ENCODE measurements at regions not wholly inside any gene's neighbourhood (a gene's known extent, or its start where the extent isn't known, plus 50 kb on each side); places are given as distances from the start of the nearest gene placed in this dataset.
"Not testable (repeated sequence)": the region's sequence is repeated elsewhere in the genome, so short reads cannot be mapped to it uniquely, and the experiment has no call there.

DNA sequence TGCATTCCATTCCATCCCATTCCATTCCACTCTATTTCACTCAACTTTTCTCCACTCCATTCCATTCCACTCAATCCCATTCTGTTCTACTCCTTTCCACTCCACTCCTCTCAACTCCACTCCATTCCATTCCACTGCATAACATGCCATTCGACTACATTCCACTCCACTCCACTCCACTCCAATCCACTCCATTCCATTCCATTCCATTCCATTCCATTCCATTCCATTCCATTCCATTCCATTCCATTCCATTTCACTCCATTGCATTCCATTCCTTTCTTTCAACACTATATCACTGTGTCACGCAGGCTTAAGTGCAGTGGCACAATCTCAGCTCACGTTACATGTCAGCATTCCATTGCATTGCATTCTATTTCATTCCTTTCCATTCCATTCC lies 1430.4 kb downstream of the TSPY10 start:
- H3K27ac Mint-ChIP-seq, H3K4me1 Mint-ChIP-seq, H3K27me3 Mint-ChIP-seq, H3K36me3 Mint-ChIP-seq, DNase-seq, CTCF ChIA-PET, H3K4me3 Mint-ChIP-seq: not testable (repeated sequence)
- H3K9me3 Mint-ChIP-seq, result peaks cover 82% of the 10 kb centered on the region

DNA sequence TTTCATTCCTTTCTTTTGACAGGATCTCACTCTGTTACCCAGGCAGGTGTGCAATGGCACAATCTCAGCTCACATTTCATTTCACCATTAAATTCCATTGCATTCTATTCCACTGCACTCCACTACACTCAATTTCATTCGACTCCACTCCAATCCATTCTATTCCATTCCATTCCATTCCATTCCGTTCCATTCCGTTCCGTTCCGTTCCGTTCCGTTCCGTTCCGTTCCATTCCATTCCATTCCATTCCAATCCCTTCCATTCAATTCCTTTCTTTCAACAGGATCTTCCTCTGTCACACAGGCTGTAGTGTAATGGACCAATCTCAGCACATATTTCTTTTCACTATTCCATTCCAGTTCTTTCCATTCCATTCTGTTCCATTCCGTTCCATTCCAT lies 1445.7 kb downstream of the TSPY10 start:
- H3K4me3 Mint-ChIP-seq, result no peak overlapping the region

DNA sequence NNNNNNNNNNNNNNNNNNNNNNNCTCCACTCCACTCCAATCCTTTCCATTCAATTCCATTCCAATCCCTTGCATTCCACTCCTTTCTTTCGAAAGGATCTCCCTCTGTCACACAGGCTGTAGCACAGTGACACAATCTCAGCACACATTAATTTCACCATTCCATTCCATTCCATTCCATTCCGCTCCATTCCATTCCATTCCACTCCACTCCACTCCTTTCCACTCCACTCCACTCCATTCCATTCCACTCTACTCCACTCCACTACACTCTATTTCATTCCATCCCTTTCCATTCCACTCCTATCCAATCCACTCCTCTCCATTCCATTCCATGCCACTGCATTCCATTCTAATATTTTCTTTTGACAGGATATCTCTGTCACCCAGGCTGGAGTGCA lies 1459.0 kb downstream of the TSPY10 start:
- CTCF ChIA-PET, result no interaction called here
- peaks cover 99% of the 10 kb centered on the region for H3K9me3 Mint-ChIP-seq
- no peak for DNase-seq
- no peak overlapping the region for H3K27ac Mint-ChIP-seq
- no peak overlapping the region for H3K4me3 Mint-ChIP-seq
- H3K36me3 Mint-ChIP-seq, result peaks cover 5% of the 10 kb centered on the region
- no peaks in the 10 kb centered on the region for H3K4me1 Mint-ChIP-seq
- H3K27me3 Mint-ChIP-seq, result no peaks in the 10 kb centered on the region

More for the DNA sequence above, 1445.7 kb downstream of the TSPY10 start:
- H3K9me3 Mint-ChIP-seq, result peaks cover 93% of the 10 kb centered on the region
- H3K27me3 Mint-ChIP-seq, result no peaks in the 10 kb centered on the region
- H3K4me1 Mint-ChIP-seq, result no peaks in the 10 kb centered on the region
- DNase-seq, result no peak
- no peak overlapping the region for H3K27ac Mint-ChIP-seq
- CTCF ChIA-PET, result no interaction called here
- H3K36me3 Mint-ChIP-seq, result peaks cover 3% of the 10 kb centered on the region

DNA sequence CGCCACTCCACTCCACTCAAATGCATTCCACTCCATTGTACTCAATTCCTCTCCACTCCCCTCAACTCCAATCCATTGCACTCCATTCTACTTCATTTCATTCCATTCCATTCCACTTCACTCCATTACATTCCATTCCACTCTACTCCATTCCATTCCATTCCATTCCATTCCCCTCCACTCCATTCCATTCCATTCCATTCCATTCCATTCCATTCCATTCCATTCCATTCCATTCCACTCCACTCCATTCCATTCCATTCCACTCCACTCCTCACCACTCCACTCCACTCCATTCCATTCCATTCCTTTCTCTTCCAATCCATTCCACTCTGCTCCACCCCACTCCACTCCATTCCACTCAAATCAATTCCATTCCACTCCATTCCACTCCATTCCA lies 1459.9 kb downstream of the TSPY10 start:
- DNase-seq, result no peak
- H3K9me3 Mint-ChIP-seq, result peaks cover 99% of the 10 kb centered on the region
- CTCF ChIA-PET, result no interaction called here
- H3K36me3 Mint-ChIP-seq, result peaks cover 5% of the 10 kb centered on the region
- no peaks in the 10 kb centered on the region for H3K27me3 Mint-ChIP-seq
- no peak overlapping the region for H3K27ac Mint-ChIP-seq
- no peaks in the 10 kb centered on the region for H3K4me1 Mint-ChIP-seq
- no peak overlapping the region for H3K4me3 Mint-ChIP-seq

DNA sequence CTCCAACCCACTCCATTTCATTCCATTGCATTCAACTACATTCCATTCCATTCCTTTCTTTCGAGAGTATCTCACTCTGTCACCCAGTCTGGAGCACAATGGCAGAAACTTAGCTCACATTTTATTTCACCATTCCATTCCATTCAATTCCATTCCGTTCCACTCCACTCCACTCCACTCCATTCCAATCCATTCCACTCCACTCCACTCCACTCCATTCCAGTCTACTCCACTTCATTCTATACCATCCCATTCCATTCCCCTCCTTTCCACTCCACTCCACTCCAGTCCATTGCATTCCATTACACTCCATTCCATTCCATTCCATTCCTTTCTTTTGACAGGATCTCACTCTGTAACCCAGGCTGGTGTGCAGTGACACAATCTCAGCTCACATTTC lies 1466.3 kb downstream of the TSPY10 start:
- Mint-ChIP-seq H3K9me3 (peaks cover 100% of the 10 kb centered on the region), H3K4me3 (no peak overlapping the region), H3K27ac (no peak overlapping the region), H3K27me3 (no peaks in the 10 kb centered on the region), H3K4me1 (no peaks in the 10 kb centered on the region), H3K36me3 (no peaks in the 10 kb centered on the region)
- CTCF ChIA-PET, result no interaction called here
- no peak for DNase-seq

DNA sequence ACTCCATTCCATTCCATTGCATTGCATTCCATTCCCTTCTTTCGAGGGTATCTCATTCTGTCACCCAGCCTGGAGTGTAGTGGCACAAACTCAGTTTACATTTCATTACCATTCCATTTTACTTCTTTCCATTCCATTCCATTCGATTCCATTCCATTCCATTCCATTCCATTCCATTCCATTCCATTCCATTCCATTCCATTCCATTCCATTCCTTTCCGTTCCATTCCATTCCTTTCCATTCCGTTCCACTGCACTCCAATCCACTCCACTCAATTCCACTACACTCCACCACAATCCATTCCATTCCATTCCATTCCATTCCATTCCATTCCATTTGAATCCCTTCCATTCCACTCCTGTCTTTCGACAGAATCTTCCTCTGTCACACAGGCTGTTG lies 1472.0 kb downstream of the TSPY10 start:
- H3K27me3 Mint-ChIP-seq, CTCF ChIA-PET, H3K36me3 Mint-ChIP-seq, H3K4me3 Mint-ChIP-seq, H3K27ac Mint-ChIP-seq, H3K4me1 Mint-ChIP-seq, DNase-seq: not testable (repeated sequence)
- peaks cover 82% of the 10 kb centered on the region for H3K9me3 Mint-ChIP-seq

DNA sequence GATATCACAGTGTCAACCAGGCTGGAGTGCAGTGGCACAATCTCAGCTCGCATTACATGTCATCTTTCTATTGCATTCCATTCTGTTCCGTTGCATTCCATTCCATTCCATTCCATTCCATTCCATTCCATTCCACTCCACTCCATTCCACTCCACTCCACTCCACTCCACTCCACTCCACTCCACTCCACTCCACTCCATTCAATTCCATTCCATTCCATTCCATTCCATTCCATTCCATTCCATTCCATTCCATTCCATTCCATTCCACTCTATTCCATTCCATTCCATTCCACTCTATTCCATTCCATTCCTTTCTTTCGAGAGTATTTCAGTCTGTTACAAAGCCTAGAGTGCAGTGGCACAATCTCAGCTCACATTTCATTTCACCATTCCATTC lies 1486.5 kb downstream of the TSPY10 start:
- H3K27ac Mint-ChIP-seq, DNase-seq, H3K4me3 Mint-ChIP-seq, H3K36me3 Mint-ChIP-seq, H3K4me1 Mint-ChIP-seq, CTCF ChIA-PET, H3K27me3 Mint-ChIP-seq: not testable (repeated sequence)
- peaks cover 91% of the 10 kb centered on the region for H3K9me3 Mint-ChIP-seq

DNA sequence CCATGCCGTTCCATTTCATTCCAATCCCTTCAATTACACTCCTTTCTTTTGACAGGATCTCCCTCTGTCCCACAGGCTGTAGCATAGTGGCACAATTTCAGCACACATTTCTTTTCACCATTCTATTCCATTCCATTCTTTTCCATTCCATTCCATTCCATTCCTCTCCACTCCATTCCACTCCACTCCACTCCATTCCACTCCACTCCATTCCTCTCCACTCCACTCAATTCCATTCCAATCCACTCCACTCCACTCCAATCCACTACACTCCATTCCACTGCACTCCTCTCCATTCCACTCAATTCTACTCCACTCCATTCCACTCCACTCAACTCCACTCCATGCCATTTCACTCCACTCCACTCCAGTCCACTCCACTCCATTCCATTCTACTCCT lies 1495.1 kb downstream of the TSPY10 start:
- no peaks in the 10 kb centered on the region for H3K27me3 Mint-ChIP-seq
- H3K4me3 Mint-ChIP-seq, result no peak overlapping the region
- no peaks in the 10 kb centered on the region for H3K36me3 Mint-ChIP-seq
- no peaks in the 10 kb centered on the region for H3K4me1 Mint-ChIP-seq
- peaks cover 89% of the 10 kb centered on the region for H3K9me3 Mint-ChIP-seq
- no peak for DNase-seq
- CTCF ChIA-PET, result no interaction called here
- no peak overlapping the region for H3K27ac Mint-ChIP-seq

DNA sequence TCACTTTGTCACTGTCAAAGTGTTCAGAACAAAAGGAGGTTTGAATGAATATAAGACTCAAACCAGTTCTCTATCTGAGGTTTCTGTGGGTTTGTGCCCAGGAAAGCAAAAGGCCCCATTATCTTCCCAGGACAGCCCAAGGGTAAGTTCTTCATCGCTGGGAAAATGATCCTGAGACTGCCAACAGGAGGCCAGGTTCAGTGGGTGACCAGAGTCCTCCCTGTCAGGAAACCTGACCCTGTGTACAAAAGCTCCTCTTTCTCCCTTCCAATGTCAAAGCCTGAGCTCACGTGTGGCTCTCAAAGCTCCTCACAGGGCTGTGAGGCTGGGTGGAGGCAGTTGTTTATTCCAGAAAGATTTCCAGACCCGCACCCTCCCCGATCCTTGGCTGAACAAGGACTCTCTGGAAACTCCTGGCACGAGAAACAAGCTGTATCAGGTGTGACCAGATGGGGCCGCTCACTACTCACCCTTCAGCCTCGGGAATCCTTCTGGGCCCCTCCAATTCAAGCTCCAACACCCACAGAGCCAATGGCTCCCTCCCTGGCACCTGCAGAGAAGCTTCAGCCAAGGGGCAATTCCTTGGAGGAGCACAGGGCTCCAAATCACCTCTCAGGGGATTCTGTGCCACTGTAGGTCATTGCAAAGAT lies 1516.7 kb downstream of the TSPY10 start:
- Mint-ChIP-seq H3K36me3 (no peaks in the 10 kb centered on the region), H3K27ac (no peak overlapping the region), H3K4me1 (no peaks in the 10 kb centered on the region), H3K27me3 (no peaks in the 10 kb centered on the region), H3K4me3 (no peak overlapping the region), H3K9me3 (peaks cover 42% of the 10 kb centered on the region)
- CTCF ChIA-PET, result no interaction called here
- no peak for DNase-seq

DNA sequence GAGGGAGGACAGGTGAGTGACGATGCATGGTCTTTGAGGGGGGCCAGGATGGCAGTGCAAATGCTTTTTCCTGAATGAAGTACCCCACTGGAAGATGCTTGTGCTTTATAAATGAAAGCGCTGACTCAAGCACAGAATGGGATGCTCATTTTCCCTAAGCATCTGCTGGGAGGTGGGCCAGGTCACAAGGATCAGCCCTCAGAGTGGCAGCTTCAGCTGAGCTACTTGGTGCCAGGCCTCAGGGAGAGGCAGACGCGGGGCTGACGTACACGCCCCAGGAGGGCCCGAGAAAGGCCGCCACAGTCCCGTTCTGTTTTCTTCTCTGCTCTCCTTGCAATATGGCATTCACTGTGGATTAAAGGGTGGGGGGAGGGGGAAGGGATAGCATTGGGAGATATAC lies 1535.8 kb downstream of the TSPY10 start:
- Mint-ChIP-seq H3K27me3 (no peaks in the 10 kb centered on the region), H3K36me3 (no peaks in the 10 kb centered on the region), H3K27ac (no peak overlapping the region), H3K4me3 (no peak overlapping the region), H3K9me3 (peaks cover 13% of the 10 kb centered on the region), H3K4me1 (no peaks in the 10 kb centered on the region)
- DNase-seq, result no peak
- CTCF ChIA-PET, result no interaction called here

DNA sequence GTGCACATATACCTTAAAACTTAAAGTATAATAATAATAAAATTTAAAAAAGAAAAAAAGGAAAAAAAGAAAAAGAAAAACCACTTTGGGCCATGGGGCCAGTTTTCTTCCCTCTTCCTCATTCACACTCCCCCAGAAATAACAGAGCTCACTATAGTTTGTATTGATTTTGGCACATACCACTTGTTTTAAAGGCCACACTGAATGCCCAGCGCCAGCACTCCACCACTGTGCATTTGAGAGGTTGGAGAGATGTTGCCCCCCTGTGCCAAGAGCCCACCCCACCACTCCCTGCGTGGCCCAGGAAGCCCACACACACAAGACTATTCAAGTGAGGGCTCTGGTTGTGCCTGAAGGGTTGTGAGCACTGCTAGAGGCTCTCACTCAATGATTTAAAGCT lies 1536.3 kb downstream of the TSPY10 start:
- H3K4me1 Mint-ChIP-seq, result no peaks in the 10 kb centered on the region
- H3K9me3 Mint-ChIP-seq, result peaks cover 13% of the 10 kb centered on the region
- DNase-seq, result no peak
- H3K4me3 Mint-ChIP-seq, result no peak overlapping the region
- CTCF ChIA-PET, result no interaction called here
- H3K36me3 Mint-ChIP-seq, result no peaks in the 10 kb centered on the region
- no peak overlapping the region for H3K27ac Mint-ChIP-seq
- no peaks in the 10 kb centered on the region for H3K27me3 Mint-ChIP-seq

DNA sequence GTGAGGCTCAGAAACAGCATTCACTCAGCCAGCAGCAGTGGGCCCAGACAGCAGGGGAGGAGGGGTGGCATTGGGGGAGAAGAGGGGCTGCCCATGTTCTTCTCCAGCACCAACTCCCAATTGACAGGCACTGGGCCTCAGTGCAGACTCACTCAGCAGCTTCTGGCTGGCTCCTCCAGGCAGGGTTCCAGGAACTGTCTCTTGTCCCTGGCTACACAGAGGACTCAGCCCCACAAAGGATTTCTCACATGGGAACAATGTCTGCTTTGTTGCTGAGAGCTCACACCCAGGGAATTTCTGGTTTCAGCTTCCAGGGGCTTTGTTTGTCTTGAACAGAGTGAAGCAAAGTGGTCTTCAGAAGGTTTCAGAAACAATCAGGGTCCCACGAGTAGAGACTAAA lies 1536.7 kb downstream of the TSPY10 start:
- Mint-ChIP-seq H3K4me3 (no peak overlapping the region), H3K9me3 (peaks cover 13% of the 10 kb centered on the region), H3K27me3 (no peaks in the 10 kb centered on the region), H3K27ac (no peak overlapping the region), H3K36me3 (no peaks in the 10 kb centered on the region), H3K4me1 (no peaks in the 10 kb centered on the region)
- no peak for DNase-seq
- CTCF ChIA-PET, result no interaction called here

DNA sequence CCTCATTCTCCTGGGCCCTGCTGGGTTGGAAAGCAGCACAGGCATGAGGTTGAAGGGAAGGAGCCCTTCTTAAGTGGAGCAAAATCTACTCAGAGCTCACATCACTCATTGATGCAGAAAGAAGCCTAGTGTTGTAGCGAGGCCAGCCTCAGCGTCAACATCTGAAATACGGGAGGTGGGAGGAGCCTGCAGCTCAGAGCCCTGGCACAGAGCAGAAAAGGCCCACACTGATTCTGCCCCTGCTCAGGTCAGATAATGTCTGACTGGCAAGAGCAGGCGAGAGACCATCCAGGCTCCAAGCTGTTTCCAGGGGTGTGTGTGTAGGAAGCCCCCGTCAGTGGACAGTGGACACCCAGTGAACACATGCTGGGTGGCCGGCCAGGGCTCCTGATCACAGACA lies 1541.6 kb downstream of the TSPY10 start:
- no peak for DNase-seq
- Mint-ChIP-seq H3K9me3 (peaks cover 5% of the 10 kb centered on the region), H3K36me3 (no peaks in the 10 kb centered on the region), H3K27ac (no peak overlapping the region), H3K4me3 (no peak overlapping the region), H3K4me1 (no peaks in the 10 kb centered on the region), H3K27me3 (no peaks in the 10 kb centered on the region)
- CTCF ChIA-PET, result no interaction called here

DNA sequence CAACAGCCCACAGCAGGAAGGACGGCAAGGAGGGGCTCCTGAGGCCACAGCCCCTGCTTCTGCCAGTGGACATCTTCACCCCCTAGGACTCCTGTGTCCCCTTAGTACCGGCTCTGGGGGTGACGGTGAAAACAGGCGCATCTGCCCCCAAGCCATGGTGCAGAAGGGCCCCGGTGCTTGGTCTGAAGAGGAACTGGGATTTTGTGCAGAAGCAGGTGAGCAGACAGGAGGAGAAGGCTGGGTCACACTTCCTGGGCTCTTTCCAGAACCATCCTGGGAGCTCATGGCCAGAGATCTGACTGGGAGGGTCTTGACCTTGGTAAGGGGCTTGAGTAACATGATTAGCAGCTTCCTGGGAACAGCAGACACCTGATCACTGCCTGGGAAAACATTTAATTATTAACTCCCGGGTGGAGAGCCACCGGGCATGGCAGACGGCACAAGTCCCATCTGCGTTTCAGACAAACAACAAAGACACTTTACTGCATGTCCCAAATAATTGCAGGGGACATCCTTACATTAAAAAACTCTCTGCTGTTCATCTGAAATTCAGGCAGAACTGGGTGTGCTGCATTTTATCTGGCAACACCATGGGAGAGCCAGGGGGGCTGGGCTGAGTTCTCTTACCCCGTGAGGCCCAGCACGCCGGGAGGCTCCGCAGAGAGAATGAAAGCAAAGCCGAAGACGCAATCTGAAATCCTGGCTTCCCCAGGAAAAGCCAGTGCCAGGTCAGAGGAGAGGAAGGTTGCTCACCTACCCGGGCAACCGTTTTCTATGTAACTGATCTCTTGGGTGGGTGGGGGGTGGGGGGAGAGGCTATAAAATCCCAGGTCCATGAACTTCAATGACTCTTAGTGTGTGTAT lies 1542.8 kb downstream of the TSPY10 start:
- H3K9me3 Mint-ChIP-seq, result no peaks in the 10 kb centered on the region

DNA sequence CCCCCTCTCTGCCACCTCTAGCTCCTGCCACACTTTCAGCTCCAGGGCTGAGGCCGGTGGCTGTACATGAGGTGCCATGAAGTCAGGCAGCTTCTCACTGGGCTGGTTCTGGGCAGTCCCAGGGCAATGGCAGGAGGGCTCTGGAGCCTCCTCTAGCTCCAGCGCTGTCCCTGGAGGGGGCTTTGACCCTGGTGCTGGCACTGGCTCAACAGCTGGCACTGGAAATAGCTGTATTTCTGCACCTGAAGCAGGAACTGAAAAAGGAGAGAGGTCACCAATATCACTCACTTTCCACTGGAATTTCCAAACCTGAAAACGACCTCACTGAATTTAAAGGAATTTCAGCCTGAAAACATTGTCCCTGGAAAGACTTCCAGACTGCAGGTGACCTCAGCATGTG lies 1558.1 kb downstream of the TSPY10 start:
- H3K9me3 Mint-ChIP-seq, H3K27me3 Mint-ChIP-seq, CTCF ChIA-PET, H3K36me3 Mint-ChIP-seq, H3K4me1 Mint-ChIP-seq, DNase-seq, H3K4me3 Mint-ChIP-seq, H3K27ac Mint-ChIP-seq: not testable (repeated sequence)

More for the DNA sequence above, 1542.8 kb downstream of the TSPY10 start:
- no peaks in the 10 kb centered on the region for H3K27me3 Mint-ChIP-seq
- CTCF ChIA-PET, result no interaction called here
- no peaks in the 10 kb centered on the region for H3K4me1 Mint-ChIP-seq
- H3K4me3 Mint-ChIP-seq, result no peak overlapping the region
- H3K27ac Mint-ChIP-seq, result no peak overlapping the region
- no peaks in the 10 kb centered on the region for H3K36me3 Mint-ChIP-seq
- no peak for DNase-seq
